ENCODE measurements at regions not wholly inside any gene's neighbourhood (a gene's known extent, or its start where the extent isn't known, plus 50 kb on each side); places are given as distances from the start of the nearest gene placed in this dataset.

DNA sequence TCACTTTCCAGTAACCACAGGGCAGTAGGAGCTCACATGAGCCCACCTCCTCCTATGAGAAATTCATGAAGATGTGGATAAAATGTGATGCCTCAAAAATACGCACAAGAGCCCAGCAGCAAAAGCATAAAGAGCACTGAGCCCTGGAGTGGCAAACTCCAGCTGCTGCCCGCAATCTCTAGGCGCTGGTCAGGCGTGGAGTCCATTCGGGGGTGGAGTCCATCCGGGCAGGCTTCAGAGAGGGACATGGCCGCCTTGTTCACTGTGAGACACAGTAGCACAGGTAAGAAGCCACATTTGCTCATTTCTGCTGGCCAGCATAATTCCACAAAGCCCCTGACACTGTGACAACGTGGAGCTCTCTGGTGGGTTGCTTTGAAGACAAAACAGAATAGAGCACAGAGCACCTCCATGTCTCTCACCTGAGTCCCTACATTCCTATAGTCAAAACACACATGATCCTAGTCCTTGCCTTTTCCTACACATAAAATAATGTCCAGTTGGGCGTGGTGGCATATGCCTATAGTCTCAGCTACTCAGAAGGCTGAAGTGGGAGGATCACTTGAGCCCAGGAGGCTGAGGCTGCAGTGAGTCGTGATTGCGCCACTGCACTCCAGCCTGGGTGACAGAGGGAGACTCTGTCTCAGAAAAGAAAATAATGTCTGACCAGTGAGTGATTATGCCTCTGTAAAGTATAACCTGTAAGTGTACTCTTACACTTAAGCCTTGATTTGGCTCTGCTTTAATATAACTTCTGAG is 365.2 kb downstream of the GADD45G start:
- no peak for DNase-seq (ENCODE audit: low read depth)

DNA sequence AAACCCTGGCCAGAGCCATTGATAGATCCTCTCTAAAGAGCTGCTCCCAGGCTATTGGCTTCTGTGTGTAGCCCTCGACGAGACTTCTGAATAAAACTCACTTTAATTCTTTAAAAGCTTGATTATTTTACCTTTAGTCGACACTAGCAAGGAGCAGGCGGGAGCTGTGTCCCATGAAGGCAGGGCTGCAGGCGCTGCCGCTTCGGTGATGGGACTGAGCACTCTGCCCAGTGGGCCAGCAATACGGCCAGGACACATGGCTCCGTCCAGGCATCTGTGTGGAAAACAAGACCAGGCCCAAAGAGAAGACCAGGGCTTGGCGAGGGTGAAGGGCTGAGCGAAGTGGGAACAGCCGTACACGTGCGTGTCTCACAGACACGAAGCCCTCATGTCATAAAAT is 365.9 kb downstream of the GADD45G start:
- no peak for DNase-seq (ENCODE audit: low read depth)

DNA sequence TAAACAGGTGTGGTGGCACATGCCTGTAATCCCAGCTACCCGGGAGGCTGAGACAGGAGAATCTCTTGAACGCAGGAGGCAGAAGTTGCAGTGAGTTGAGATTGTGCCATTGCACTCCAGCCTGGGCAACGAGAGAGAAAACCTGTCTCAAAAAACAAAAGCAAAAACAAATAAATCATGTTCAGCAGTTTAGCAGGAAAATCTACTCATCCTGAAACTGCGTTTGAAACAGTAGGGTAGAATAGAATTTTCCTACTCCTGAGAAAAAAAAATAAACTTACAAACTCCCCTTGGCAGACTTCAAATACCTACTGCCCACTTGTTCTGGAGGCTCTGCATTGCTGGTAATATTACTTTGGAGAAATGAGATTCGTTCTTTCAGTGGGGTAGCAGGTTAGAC is 367.7 kb downstream of the GADD45G start:
- no peak for DNase-seq (ENCODE audit: low read depth)

DNA sequence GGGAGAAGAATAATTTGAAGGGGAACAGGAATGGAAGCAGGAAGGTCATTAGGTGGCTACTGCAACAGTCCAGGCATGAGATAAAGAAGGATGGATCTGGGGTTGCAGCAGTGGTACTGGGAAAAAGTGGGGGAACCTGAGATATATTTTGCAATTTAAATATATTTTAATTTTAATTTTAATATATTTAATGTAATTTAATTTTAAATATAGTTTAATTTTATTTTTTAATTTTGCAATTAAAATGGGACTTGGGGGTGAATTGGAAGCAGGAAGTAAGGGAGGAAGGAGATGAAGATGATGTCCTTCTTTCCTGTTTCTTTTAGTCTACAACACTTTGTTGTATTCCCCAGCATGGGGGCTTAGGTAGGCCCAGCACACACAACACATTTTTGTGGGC is 369.8 kb downstream of the GADD45G start:
- no peak for DNase-seq (ENCODE audit: low read depth)

- DNase-seq (ENCODE audit: low read depth) = no peak
Observed at GRCh38 chr9:89975024-89975423, 370.2 kb downstream of the GADD45G start.

DNA sequence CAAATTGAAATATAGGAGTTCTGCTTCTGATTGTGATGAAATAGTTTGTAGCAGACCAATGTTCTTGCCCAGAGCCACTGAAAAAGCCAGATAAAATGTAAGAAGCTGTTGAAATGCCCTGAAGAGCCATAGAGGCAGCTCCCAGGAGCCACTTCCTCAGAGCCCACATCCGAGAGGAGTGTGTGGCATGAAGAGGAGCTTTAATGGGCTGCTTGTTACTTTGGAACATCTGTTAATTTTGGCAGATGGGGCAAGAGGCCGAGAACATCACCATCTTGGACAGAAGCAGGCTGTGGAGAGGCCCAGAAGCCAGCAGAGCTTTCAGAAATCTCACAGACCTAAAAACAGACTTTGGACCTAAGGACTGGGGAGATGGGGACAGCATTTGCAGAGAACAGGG is 370.8 kb downstream of the GADD45G start:
- no peak for DNase-seq (ENCODE audit: low read depth)

DNA sequence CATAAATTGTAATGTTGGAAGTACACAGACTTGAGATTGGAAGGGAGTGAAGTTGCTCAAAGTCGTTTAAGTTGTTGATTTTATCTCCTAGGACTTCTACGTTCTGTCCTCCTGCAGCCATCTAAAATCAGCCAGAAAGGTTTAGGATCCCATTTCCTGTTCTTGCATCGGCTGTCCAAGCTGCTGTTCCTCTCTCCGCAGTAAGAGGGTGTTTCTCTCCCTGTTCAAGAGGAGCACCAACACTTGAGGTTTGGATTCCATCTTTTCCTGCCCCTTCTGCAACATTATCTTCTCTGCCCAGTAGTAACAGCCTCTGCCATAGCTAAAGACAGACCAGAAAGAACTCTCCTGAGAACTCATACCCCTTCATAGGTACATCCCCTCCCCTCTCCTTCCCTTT is 373.4 kb downstream of the GADD45G start:
- no peak for DNase-seq (ENCODE audit: low read depth)

GRCh38 chr9:89980600-89980999 is 375.8 kb downstream of the GADD45G start:
- no peak for DNase-seq (ENCODE audit: low read depth)

DNA sequence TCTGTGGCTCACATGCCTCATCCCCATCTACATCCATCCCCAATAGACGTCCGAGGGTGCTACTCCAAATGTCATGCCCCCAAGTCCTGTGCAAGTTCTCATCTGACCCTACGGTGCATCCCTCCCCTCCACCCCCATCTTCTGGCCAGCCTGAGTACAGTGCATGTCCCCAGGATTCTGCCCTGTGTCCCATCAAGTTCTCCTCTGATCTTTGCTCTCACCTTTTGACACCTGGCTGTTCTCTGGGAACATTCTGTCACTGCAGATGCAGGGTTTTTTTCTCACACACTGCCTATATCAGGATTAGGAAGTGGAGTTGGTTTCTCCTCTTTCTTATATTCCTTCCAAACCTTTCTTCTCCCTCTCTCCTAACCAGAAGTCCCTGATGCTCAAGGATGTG is 377.2 kb downstream of the GADD45G start:
- no peak for DNase-seq (ENCODE audit: low read depth)

GRCh38 chr9:89983411-89983810 is 378.6 kb downstream of the GADD45G start:
- no peak for DNase-seq (ENCODE audit: low read depth)

GRCh38 chr9:89984214-89984613 is 379.4 kb downstream of the GADD45G start:
- DNase-seq (ENCODE audit: low read depth) = no peak

- DNase-seq (ENCODE audit: low read depth) = no peak
Observed at GRCh38 chr9:89985068-89985467, 380.3 kb downstream of the GADD45G start.

DNA sequence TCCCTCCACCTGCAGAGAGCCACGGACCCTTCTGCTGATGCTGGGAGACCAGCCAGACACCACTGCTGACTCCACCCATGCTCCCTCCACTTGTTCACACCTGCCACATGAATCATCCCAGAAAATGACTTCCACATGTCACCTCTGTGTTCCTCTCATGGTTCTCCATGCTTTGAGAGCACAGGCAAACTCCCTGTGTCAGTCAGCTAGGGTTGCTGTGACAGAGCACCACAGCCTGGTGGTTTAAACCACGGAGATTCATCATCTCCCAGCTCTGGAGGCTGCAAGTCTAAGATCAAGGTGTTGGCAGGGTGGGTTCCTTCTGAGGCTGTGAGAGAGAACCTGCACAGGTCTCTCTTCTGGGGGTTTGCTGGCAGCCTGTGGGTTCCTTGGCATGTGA is 381.4 kb downstream of the GADD45G start:
- no peak for DNase-seq (ENCODE audit: low read depth)

DNA sequence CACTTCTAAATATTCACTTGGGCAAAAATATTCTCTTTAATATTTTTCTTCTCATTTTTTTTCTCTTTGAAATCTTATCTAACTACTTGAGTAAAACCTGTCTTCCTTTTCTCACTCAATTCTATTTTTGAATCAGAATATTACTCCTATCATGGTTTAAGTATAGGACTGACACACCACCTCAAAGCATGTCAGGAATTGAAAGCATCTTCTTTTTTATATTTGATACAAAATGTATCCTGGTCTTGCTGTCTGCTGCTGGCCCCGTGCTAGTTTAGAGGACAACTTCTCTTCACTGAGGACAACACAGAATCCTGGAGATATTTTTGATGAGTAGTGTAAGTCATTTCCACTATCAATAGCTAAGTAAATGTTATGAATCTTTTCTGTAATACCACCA is 383.6 kb downstream of the GADD45G start:
- DNase-seq (ENCODE audit: low read depth) = no peak

GRCh38 chr9:89991204-89991790 is 386.5 kb downstream of the GADD45G start:
- DNase-seq (ENCODE audit: low read depth) = no peak

DNA sequence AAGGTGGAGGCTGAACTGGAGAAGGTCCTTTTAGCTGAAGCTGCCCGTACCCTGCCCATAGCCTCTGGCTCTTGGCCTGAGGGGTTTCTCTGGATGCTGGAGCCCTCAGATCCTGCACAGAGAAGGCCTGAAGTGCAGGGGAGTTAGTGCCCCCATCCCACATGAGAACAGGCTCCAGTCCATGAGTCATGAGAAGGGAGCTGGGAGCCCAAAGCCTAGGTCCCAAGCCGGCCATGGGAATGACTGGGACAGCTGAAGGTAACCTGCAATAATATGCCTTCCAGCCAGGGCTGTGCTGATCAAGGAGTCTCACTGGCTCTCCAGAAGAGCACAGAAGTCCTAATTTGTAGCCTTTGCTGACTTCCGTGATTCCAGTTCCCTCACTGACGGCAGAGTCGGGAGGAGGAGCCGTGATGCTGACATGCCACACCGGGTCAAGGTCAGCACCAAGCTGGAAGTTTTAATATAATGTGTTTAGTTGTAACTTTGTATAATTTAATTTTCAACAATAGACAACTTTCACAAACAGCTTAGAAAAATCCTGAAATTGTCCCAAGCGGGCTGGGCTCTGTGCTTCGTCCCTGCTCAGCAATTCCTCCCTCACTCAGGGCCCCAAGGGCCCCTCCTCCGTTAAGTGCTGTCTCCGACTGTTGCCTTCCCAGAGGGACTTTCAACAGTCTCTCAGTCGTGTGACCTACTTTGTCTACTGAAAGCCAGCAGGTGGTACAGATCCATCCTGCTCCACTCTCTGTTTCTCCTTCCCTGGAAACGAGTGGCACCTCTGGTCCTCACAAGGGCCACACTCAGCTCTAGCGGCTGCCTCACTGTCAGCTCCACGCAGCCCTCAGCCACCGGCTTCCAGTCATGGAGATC is 387.8 kb downstream of the GADD45G start:
- DNase-seq (ENCODE audit: low read depth) = no peak

DNA sequence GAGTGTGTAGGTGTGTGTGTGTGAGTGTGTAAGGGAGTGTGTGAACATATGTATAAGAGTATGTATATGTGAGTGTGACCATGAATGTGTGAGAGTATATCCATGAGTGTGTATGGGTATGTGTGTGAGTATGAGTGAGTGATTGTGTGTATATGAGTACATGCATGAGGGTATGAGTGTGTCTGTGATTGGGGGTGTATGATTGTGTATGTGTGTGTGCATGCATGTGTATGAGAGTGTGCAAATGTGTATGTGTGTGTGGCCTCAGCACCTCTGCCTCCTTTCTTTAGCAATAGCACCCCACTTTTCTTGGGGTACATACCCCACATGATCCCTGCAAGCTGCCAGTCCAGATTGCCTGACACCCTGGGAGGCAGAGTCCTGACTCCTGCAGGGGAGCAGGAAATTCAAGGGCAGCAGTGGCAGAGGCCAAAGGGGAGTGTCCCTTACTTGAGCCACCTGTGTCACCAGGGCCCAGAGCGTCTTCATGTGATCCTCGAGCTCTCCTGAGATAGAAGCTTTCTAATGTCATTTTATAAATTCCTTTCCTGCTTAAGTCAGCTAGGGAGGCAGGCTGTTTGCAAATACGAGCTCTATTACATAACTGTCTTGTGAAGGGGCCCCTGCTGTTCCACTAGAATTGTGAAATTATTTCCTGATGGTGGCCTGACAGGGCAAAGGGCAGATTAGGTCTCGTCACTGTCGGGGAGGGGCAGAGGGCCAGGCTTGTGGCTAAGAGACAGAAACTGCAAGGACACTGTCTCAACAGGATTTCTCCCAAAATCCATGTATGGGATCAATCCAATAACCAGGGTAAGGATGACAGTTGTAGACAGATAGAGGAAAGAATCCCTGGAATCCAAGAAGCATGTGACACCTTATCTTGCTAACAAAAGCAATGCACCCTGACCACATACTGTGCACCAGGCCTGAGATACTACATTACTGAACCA is 389.1 kb downstream of the GADD45G start:
- no peak for DNase-seq (ENCODE audit: low read depth)

GRCh38 chr9:89994988-89995613 is 390.3 kb downstream of the GADD45G start:
- DNase-seq (ENCODE audit: low read depth) = no peak

DNA sequence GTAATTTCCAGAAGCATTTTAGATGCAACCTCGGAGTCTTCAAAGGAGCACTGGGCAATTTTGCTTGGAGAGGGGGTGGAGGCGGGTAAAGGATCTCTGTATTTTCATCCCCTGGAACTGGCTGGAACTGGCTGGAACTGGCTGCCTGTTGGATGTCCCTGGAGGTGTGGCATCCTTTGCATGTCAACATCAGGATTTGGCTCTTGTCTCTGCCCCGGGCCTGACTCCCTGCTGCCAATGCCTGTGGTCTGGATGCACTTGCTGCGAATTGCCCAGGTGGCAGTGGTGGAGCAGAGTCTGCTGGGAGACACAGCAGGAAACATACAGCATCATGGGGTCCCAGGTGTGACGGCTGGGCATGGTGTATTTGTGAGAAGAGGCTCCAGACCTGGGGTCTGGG is 391.3 kb downstream of the GADD45G start:
- no peak for DNase-seq (ENCODE audit: low read depth)

- DNase-seq (ENCODE audit: low read depth) = no peak
Observed at GRCh38 chr9:89996773-89997172, 392.0 kb downstream of the GADD45G start.

DNA sequence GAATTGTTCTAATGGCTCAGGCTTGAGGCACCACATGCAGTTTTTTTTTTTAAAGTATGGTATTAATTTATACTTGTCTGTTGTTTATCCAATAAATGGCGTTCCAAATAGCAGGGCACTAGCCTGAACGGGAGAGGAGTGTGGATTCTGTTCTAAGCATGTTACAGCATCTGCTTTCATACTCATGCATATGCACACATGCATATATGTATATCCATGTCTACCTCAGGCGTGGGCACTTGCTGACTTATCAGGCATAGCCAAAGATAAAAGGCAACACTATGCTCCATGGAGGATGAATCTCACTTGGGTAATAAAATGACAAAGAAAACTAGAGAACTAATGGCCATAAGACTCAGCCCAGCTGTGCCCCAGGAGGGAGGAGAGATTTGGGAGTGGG is 393.8 kb downstream of the GADD45G start:
- no peak for DNase-seq (ENCODE audit: low read depth)

DNA sequence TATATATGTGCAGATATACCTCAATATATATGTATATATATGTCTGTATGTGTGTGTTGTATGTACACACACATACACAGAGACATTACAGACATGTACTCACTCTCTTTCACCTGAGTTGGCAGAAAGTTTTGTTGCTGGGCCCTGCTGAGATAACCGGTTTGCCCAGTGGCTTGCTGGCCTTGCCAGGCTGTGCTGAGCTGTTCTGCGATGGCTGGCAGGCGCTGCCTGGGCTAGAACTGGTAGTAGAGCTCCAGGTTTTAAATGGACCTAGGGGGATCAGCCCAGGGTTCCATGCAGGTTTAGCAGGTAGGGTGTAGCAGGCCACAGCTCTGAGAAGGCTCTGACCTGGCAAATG is 394.3 kb downstream of the GADD45G start:
- DNase-seq (ENCODE audit: low read depth) = no peak

Measured in stimulated activated CD8-positive, alpha-beta memory T cell treated with anti-CD3 and anti-CD28 coated beads, Interleukin-15, amount 100 ng/mL, for 1 hour (primary cell).